ENCODE measurements at regions not wholly inside any gene's neighbourhood (a gene's known extent, or its start where the extent isn't known, plus 50 kb on each side); places are given as distances from the start of the nearest gene placed in this dataset.
A peak's percentile ranks its signal among the peaks of the same experiment; 100 is the strongest.

GRCh38 chr2:61774351-61774750 is 79.5 kb downstream of the FAM161A start:
- peaks cover 20% of the 10 kb centered on the region for H3K27me3 Mint-ChIP-seq (ENCODE audit: low read depth)
- no peak overlapping the region for H3K27ac Mint-ChIP-seq
- H3K36me3 Mint-ChIP-seq (ENCODE audit: low read depth), result no peaks in the 10 kb centered on the region
- H3K9me3 Mint-ChIP-seq, result no peaks in the 10 kb centered on the region
- H3K4me1 Mint-ChIP-seq (ENCODE audit: low read depth), result no peaks in the 10 kb centered on the region
- H3K4me3 Mint-ChIP-seq, result no peak overlapping the region

- Mint-ChIP-seq H3K4me1 (ENCODE audit: low read depth) (no peaks in the 10 kb centered on the region), H3K9me3 (no peaks in the 10 kb centered on the region), H3K36me3 (ENCODE audit: low read depth) (no peaks in the 10 kb centered on the region), H3K27me3 (ENCODE audit: low read depth) (peaks cover 23% of the 10 kb centered on the region), H3K4me3 (no peak overlapping the region), H3K27ac (no peak overlapping the region)
These were observed 81.7 kb downstream of the FAM161A start for GRCh38 chr2:61771904-61772845.

DNA sequence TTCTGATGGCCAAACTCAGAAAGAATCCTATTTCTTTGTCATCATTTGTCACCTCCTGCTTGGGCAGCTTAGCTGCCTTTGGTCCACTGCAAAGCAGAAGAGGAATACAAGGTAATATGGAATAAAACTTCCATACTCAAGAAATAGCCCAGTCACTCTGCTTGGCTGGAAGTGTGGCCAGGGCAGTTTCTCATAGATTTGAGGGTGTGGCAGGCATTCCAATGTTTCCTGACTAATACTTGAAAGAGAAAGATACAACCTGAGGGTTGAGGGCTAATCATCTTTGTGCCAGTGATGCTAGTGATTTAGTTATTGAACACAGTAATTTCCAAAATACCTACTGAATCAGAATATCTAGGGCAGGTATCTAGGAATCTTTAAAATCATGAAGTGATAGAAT is 83.1 kb downstream of the FAM161A start:
- H3K9me3 Mint-ChIP-seq, result no peaks in the 10 kb centered on the region
- peaks cover 2% of the 10 kb centered on the region for H3K36me3 Mint-ChIP-seq (ENCODE audit: low read depth)
- H3K4me3 Mint-ChIP-seq, result no peak overlapping the region
- H3K4me1 Mint-ChIP-seq (ENCODE audit: low read depth), result no peaks in the 10 kb centered on the region
- no peak overlapping the region for H3K27ac Mint-ChIP-seq
- peaks cover 22% of the 10 kb centered on the region for H3K27me3 Mint-ChIP-seq (ENCODE audit: low read depth)

GRCh38 chr2:61770298-61770697 is 83.6 kb downstream of the FAM161A start:
- Mint-ChIP-seq H3K4me1 (ENCODE audit: low read depth) (no peaks in the 10 kb centered on the region), H3K36me3 (ENCODE audit: low read depth) (peaks cover 2% of the 10 kb centered on the region), H3K27me3 (ENCODE audit: low read depth) (peaks cover 22% of the 10 kb centered on the region), H3K4me3 (no peak overlapping the region), H3K27ac (no peak overlapping the region), H3K9me3 (no peaks in the 10 kb centered on the region)

- Mint-ChIP-seq H3K4me3 (no peak overlapping the region), H3K27ac (no peak overlapping the region), H3K4me1 (ENCODE audit: low read depth) (peaks cover 2% of the 10 kb centered on the region), H3K27me3 (ENCODE audit: low read depth) (peaks cover 17% of the 10 kb centered on the region), H3K9me3 (peaks cover 5% of the 10 kb centered on the region), H3K36me3 (ENCODE audit: low read depth) (peaks cover 4% of the 10 kb centered on the region)
These were observed 84.7 kb downstream of the FAM161A start for GRCh38 chr2:61769093-61769675.

DNA sequence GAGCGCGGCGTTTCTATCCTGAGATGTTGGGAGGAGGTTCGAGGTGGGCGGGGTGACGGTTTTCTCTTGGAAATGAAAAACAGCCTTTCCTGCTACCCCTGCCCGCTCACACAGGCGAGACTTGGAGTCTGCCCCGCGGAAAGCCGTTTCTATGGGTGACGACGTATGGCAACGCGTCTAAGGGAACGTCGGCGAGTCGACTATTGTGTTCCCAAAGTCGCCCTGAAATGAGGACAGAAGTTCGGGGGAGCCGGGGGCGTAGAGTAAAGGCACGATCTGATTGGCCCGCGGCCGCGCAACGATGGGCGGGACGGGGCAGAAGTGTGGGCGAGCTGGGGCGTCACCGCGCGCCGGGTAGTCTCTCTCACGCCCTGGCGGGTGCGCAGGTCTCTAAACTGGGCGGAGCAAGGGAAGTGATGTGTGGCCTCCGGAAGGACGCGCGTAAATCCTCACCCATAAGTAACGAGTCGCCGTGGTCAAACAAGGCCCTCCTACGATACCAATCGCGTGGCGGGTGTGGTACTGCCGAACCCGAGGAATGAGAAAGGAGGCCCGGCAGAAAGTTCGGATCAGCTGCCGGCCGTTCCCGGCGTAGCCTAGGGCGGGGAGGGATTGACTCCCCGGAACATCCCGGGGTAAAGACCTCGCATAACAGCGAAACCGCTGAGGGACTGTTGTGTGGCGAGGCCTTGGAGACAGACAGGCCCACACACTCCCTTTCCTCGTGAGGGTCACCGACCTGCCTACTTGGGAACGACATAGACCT is 89.6 kb downstream of the FAM161A start:
- peak overlapping the region; percentile 98 for H3K27ac Mint-ChIP-seq
- H3K27me3 Mint-ChIP-seq (ENCODE audit: low read depth), result peaks cover 6% of the 10 kb centered on the region
- peaks cover 8% of the 10 kb centered on the region for H3K4me1 Mint-ChIP-seq (ENCODE audit: low read depth)
- H3K36me3 Mint-ChIP-seq (ENCODE audit: low read depth), result peaks cover 7% of the 10 kb centered on the region
- H3K9me3 Mint-ChIP-seq, result peaks cover 6% of the 10 kb centered on the region
- peak overlapping the region; percentile 91 for H3K4me3 Mint-ChIP-seq

DNA sequence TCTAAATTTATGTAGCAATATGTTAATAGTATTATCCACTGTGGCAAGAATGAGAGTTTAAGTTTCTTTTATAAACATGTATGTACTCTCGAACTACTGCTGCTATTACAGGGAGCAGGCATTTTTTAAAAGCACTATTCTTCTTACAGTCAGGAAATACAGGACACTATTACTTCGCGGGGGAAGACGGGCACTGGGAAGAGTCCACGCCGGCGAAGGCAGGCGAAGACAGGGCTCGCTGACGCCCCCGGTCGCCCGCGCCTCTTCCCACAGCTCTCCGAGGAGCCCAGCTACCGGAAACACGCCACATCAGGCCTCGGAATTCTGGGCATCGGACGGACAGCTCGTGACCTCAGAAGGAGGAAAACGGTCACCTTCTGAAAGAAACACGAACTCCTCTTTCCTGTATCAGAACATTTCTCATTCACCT is 90.2 kb downstream of the FAM161A start:
- peaks cover 4% of the 10 kb centered on the region for H3K27me3 Mint-ChIP-seq (ENCODE audit: low read depth)
- peaks cover 8% of the 10 kb centered on the region for H3K4me1 Mint-ChIP-seq (ENCODE audit: low read depth)
- peak overlapping the region; percentile 98 for H3K27ac Mint-ChIP-seq
- peaks cover 6% of the 10 kb centered on the region for H3K9me3 Mint-ChIP-seq
- H3K4me3 Mint-ChIP-seq, result peak overlapping the region; percentile 91
- peaks cover 7% of the 10 kb centered on the region for H3K36me3 Mint-ChIP-seq (ENCODE audit: low read depth)

DNA sequence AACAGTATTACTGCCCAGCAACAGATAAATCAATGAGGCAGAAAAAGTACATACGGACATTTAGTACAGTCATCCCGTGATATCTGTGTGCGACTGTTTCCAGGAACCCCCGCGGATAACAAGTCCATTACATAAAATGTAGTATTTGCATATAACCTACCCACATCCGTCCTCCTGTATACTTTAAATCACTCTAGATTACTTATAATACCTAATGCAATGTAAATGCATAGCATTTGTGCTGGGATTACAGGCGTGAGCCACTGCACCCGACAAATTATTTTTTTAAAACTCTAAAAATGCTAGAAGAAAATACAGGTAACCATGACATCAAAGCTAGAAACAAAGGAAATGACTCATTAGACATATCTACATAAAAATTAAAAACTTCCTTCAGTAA is 91.6 kb downstream of the FAM161A start:
- H3K4me3 Mint-ChIP-seq, result no peak overlapping the region
- peaks cover 6% of the 10 kb centered on the region for H3K9me3 Mint-ChIP-seq
- peaks cover 4% of the 10 kb centered on the region for H3K27me3 Mint-ChIP-seq (ENCODE audit: low read depth)
- H3K27ac Mint-ChIP-seq, result peak overlapping the region; percentile 45
- peaks cover 8% of the 10 kb centered on the region for H3K4me1 Mint-ChIP-seq (ENCODE audit: low read depth)
- peaks cover 7% of the 10 kb centered on the region for H3K36me3 Mint-ChIP-seq (ENCODE audit: low read depth)

DNA sequence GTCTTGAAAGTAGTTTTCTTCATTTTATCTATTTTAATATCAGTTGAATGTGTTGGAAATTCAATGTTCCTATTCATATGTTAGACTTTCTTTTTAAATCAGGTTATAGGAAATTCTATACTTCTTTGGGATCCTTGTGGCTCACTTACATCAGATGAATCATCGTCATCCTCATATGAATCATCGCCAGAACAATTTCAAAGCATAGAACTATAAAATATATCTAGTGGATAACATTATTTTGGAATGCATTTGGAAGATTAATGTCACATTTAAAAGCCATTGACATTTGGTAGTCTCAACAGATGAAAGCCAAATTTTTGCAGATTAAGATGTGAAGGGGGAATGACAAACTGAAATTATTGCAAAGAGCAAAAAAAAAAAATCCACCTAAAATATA is 94.1 kb downstream of the FAM161A start:
- H3K36me3 Mint-ChIP-seq (ENCODE audit: low read depth), result peaks cover 5% of the 10 kb centered on the region
- peaks cover 11% of the 10 kb centered on the region for H3K9me3 Mint-ChIP-seq
- H3K4me3 Mint-ChIP-seq, result no peak overlapping the region
- H3K27me3 Mint-ChIP-seq (ENCODE audit: low read depth), result no peaks in the 10 kb centered on the region
- H3K4me1 Mint-ChIP-seq (ENCODE audit: low read depth), result peaks cover 8% of the 10 kb centered on the region
- H3K27ac Mint-ChIP-seq, result no peak overlapping the region

- no peak overlapping the region for H3K4me3 Mint-ChIP-seq
- H3K27ac Mint-ChIP-seq, result no peak overlapping the region
- peaks cover under 1% of the 10 kb centered on the region for H3K36me3 Mint-ChIP-seq (ENCODE audit: low read depth)
- H3K4me1 Mint-ChIP-seq (ENCODE audit: low read depth), result peaks cover 4% of the 10 kb centered on the region
- H3K27me3 Mint-ChIP-seq (ENCODE audit: low read depth), result no peaks in the 10 kb centered on the region
- peaks cover 4% of the 10 kb centered on the region for H3K9me3 Mint-ChIP-seq
These were observed 94.9 kb downstream of the FAM161A start for GRCh38 chr2:61759005-61759404.

DNA sequence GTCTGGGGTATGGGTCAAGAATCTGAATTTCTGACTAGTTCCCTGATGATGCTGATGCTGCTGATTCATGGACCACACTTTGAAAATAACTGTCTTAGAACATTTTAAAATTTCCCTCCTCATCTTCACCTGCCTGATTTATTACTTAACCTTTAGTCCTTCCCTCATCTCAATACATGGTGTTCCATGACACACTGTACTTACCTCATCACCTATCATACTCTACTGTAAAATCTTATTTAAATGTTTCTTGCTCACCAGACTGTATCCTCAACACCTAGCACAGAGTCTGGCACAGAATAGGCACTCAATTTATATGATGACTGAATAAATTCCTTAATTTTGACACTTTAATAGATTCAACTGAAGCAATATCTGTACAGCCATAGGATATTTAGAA is 95.7 kb downstream of the FAM161A start:
- H3K27me3 Mint-ChIP-seq (ENCODE audit: low read depth), result no peaks in the 10 kb centered on the region
- no peak overlapping the region for H3K27ac Mint-ChIP-seq
- H3K4me1 Mint-ChIP-seq (ENCODE audit: low read depth), result peaks cover 4% of the 10 kb centered on the region
- no peak overlapping the region for H3K4me3 Mint-ChIP-seq
- no peaks in the 10 kb centered on the region for H3K36me3 Mint-ChIP-seq (ENCODE audit: low read depth)
- H3K9me3 Mint-ChIP-seq, result peaks cover 10% of the 10 kb centered on the region

- Mint-ChIP-seq H3K4me1 (ENCODE audit: low read depth) (no peaks in the 10 kb centered on the region), H3K9me3 (peaks cover 12% of the 10 kb centered on the region), H3K27me3 (ENCODE audit: low read depth) (no peaks in the 10 kb centered on the region), H3K4me3 (no peak overlapping the region), H3K36me3 (ENCODE audit: low read depth) (no peaks in the 10 kb centered on the region), H3K27ac (no peak overlapping the region)
These were observed 100.3 kb downstream of the FAM161A start for GRCh38 chr2:61753512-61753911.

DNA sequence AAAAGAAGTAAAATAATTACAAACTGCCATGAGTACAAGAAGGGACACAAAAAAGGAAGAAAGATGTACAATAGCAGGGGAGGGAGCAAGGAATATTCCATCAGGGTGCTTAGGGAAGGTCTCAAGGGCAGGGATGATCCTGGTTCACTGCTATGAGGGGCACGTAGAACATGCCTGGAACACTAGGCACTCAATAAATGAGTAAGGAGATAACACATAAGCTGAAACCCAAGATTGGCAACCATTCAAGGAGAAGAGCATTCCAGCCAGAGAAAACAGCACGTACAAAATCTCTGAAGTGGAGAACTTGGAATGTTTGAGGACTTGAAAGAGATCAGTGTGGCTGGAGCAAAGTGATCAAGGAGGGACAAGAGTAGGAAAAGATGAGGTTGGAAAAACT is 103.2 kb downstream of the FAM161A start:
- Mint-ChIP-seq H3K4me1 (ENCODE audit: low read depth) (no peaks in the 10 kb centered on the region), H3K9me3 (peaks cover 8% of the 10 kb centered on the region), H3K4me3 (no peak overlapping the region), H3K36me3 (ENCODE audit: low read depth) (no peaks in the 10 kb centered on the region), H3K27me3 (ENCODE audit: low read depth) (peaks cover 7% of the 10 kb centered on the region), H3K27ac (no peak overlapping the region)

GRCh38 chr2:61742955-61743354 is 110.9 kb downstream of the FAM161A start:
- Mint-ChIP-seq H3K27me3 (ENCODE audit: low read depth) (peaks cover 7% of the 10 kb centered on the region), H3K36me3 (ENCODE audit: low read depth) (no peaks in the 10 kb centered on the region), H3K4me3 (no peak overlapping the region), H3K27ac (no peak overlapping the region), H3K9me3 (no peaks in the 10 kb centered on the region), H3K4me1 (ENCODE audit: low read depth) (no peaks in the 10 kb centered on the region)
